Heart left ventricle (tissue), 16 donors: ENCODE measurements at regions not wholly inside any gene's neighbourhood (a gene's known extent, or its start where the extent isn't known, plus 50 kb on each side); places are given as distances from the start of the nearest gene placed in this dataset.

Experiments
- ATAC-seq, 4 donors: fragments of 200-7000 bp; cut with Tn5 transposase; one replicate each; pipeline ENCODE4 v1.9.1; 2020 to 2022; ENCODE audit warnings: moderate library complexity in 4 of 4, mild to moderate bottlenecking in 3 of 4, moderate number of reproducible peaks in 1 of 4
- DNase-seq, 5 donors: peaks; one replicate each; pipeline ENCODE4 v3.0.0-alpha.2; 2020
- H3K27ac ChIP-seq, 12 donors: fragments of 200-600 bp; sonication (generic) in 4 of 12; one replicate each; pipeline versions ENCODE4 v1.5.0 to v1.8.0; 2016 to 2022; ENCODE audit warnings: mild to moderate bottlenecking in 2 of 12
- H3K27me3 ChIP-seq, 9 donors: fragments of 200-600 bp; sonication (generic) in 2 of 9; one replicate each; pipeline versions ENCODE4 v1.5.1 to v1.8.0; 2016 to 2022; ENCODE audit warnings: mild to moderate bottlenecking in 3 of 9
- H3K36me3 ChIP-seq, 9 donors: fragments of 200-600 bp; sonication (generic) in 2 of 9; one replicate each; pipeline versions ENCODE4 v1.5.0 to v1.8.0; 2018 to 2022; ENCODE audit warnings: mild to moderate bottlenecking in 2 of 9
- H3K4me1 ChIP-seq, 12 donors: fragments of 200-600 bp; sonication (generic) in 4 of 12; one replicate each; pipeline versions ENCODE4 v1.5.0 to v1.8.0; 2016 to 2022; ENCODE audit warnings: mild to moderate bottlenecking in 3 of 12
- H3K4me3 ChIP-seq, 12 donors: fragments of 200-600 bp; sonication (generic) in 4 of 12; one replicate each; pipeline versions ENCODE4 v1.5.0 to v1.8.0; 2017 to 2022; ENCODE audit warnings: mild to moderate bottlenecking in 9 of 12, moderate library complexity in 4 of 12
- H3K9me3 ChIP-seq, 12 donors: fragments of 200-600 bp; sonication (generic) in 4 of 12; one replicate each; pipeline versions ENCODE4 v1.5.0 to v1.8.0; 2016 to 2022; ENCODE audit warnings: mild to moderate bottlenecking in 1 of 12
- POLR2A ChIP-seq, 2 donors: fragments of 450-650 bp; IDR thresholded peaks; one replicate each; pipeline ENCODE4 v1.6.1; 2017; ENCODE audit warnings: antibody characterized with exemption in 2 of 2, mild to moderate bottlenecking in 2 of 2, moderate library complexity in 2 of 2
- WGBS, 4 donors: extraction: QIAGEN DNeasy Blood & Tissue Kit in 2 of 4; methylation state at CpG; one replicate each; pipeline versions ENCODE4 v1.1.5 to v1.1.7; 2013 to 2018; 5-methylcytosine and 5-hydroxymethylcytosine counted together
- intact Hi-C, 10 donors: fragments of 100-400 bp; cut with DNase I; formaldehyde crosslinking; loops; one replicate each; pipeline versions ENCODE4 v1.11.1 to v1.14.2; 2022
- TF ChIP-seq, protein P1 (sequence below), 12 donors: fragments of 200-600 bp; sonication (generic) in 4 of 12; IDR thresholded peaks; one replicate each; pipeline versions ENCODE4 v1.5.0 to v1.8.0; 2018 to 2022; ENCODE audit warnings: antibody characterized with exemption in 12 of 12, mild to moderate bottlenecking in 5 of 12
- donor health status: ischemic (EF 13 %, LVEDD 7.1; RV severe dilation, severe dysfunction).
- donor health status: healthy with polysubstance abuse.
- donor health status: DM: no; HTN: yes; CAD: no.
- donor health status: DM: no; HTN: no; CAD: no.
- donor health status: ischemic (EF 25% LVEDD 6.9; RV normal size, moderate dysfunction).
- donor health status: ischemic (EF 25% LVEDD 5.7; RV mildly dilated, moderate dysfunction).
- donor health status: healthy.
- donor health status: DM: yes; HTN: yes; CAD: no.
- donor health status: ischemic (EF 35%, LVEDD 5.7; RV mildly dilated, moderate dysfunction).
- donor health status: nonischemic (EF 11% LVEDD 7.7; RV severe dilation, severe dysfunction).
- donor health status: DM: yes; HTN: yes; CAD: no.
- donor health status: PGD.
- donor health status: ischemic (EF 29% LVEDD 5.4; RV normal size, mild dysfunction).
- donor health status: nonischemic (EF 23%, LVEDD 6.1; RV moderate dilation, normal function).

DNA sequence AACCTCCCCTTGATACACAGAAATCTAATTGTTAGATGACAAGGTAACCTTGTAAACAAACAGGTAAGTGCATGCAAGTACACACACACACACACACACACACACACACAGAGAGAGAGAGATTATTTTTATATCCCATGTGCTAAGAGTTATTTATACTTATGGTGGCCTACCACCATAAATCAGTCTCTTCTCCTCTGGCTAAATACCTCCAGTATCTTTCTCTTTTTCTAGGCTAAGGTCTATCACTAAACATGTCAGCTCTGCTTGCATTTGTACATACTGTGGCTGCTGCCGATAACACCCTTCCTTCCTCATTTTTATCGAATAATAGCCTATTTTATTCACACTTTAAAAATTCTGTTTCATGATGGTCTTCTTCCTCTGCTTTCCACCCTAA lies 172.4 kb downstream of the CNTN3 start:
- Histone ChIP-seq H3K27ac (no peak overlapping the region), H3K4me1 (no peaks in the 10 kb centered on the region), H3K9me3 (no peaks in the 10 kb centered on the region), H3K27me3 (no peaks in the 10 kb centered on the region), H3K4me3 (no peak overlapping the region), H3K36me3 (no peaks in the 10 kb centered on the region)
- DNase-seq: no peak
- 73 to 79% (median 74%) methylated on average over 2 of the region's 2 CpGs for WGBS, 4 donors
- intact Hi-C loops: no loop called here
- no peak for ATAC-seq
- TF ChIP-seq POLR2A (IDR thresholded peaks at IDR 0.05): no peak
- TF ChIP-seq, protein P1, sequence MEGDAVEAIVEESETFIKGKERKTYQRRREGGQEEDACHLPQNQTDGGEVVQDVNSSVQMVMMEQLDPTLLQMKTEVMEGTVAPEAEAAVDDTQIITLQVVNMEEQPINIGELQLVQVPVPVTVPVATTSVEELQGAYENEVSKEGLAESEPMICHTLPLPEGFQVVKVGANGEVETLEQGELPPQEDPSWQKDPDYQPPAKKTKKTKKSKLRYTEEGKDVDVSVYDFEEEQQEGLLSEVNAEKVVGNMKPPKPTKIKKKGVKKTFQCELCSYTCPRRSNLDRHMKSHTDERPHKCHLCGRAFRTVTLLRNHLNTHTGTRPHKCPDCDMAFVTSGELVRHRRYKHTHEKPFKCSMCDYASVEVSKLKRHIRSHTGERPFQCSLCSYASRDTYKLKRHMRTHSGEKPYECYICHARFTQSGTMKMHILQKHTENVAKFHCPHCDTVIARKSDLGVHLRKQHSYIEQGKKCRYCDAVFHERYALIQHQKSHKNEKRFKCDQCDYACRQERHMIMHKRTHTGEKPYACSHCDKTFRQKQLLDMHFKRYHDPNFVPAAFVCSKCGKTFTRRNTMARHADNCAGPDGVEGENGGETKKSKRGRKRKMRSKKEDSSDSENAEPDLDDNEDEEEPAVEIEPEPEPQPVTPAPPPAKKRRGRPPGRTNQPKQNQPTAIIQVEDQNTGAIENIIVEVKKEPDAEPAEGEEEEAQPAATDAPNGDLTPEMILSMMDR (IDR thresholded peaks at IDR 0.05): no peak

DNA sequence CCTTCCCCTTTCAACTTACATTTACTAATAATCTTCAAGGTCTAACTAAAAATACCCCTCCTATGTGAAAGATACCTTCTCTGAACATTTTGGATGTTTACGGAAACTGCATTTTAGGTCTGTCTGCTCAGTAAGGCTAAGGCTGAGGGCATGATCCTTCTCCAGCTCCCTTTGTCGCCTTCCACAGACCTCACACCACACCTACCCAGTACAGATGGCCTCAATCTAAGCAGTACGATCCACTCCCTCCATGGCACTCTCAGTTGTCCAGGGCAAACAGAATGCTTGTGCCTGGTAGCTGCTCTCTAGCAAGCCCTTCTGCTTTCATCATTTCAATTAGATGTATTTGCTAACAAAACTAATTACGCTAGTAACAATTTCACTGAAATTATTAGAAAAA lies 178.3 kb downstream of the CNTN3 start:
- Histone ChIP-seq H3K27me3 (no peaks in the 10 kb centered on the region), H3K4me3 (no peak overlapping the region), H3K9me3 (no peaks in the 10 kb centered on the region), H3K27ac (no peak overlapping the region), H3K4me1 (no peaks in the 10 kb centered on the region), H3K36me3 (no peaks in the 10 kb centered on the region)
- ATAC-seq (no peak), DNase-seq (no peak)
- WGBS, 4 donors: 82 to 90% (median 86%) methylated on average over 4 of the region's 4 CpGs
- intact Hi-C loops: no loop called here
- TF ChIP-seq, protein P1 (IDR thresholded peaks at IDR 0.05): no peak
- no peak for TF ChIP-seq POLR2A (IDR thresholded peaks at IDR 0.05)

DNA sequence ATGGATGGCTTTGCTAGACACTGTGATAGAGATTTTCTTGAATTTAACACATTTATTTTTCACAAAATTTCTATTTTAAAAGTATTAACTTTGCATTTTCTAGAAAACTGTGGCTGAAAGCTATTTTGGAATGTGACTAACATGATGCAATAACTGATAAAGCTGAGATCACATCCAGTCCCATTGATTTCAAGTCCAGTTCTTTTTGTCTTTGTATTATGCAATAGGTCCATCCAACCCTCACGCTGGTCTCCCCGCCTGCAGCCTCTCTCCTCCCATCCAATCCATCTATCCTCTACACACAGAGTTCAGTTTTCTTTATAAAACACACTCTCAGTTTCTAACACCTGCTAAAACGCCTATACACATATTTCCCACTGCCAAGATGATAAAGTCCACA lies 178.8 kb downstream of the CNTN3 start:
- Histone ChIP-seq H3K4me1 (no peaks in the 10 kb centered on the region), H3K4me3 (no peak overlapping the region), H3K27me3 (no peaks in the 10 kb centered on the region), H3K9me3 (no peaks in the 10 kb centered on the region), H3K36me3 (no peaks in the 10 kb centered on the region), H3K27ac (no peak overlapping the region)
- TF ChIP-seq, protein P1 (IDR thresholded peaks at IDR 0.05): no peak
- no peak for TF ChIP-seq POLR2A (IDR thresholded peaks at IDR 0.05)
- intact Hi-C loops: no loop called here
- WGBS, 4 donors: 61 to 73% (median 63%) methylated on average over 3 of the region's 3 CpGs
- no peak for DNase-seq
- no peak for ATAC-seq

DNA sequence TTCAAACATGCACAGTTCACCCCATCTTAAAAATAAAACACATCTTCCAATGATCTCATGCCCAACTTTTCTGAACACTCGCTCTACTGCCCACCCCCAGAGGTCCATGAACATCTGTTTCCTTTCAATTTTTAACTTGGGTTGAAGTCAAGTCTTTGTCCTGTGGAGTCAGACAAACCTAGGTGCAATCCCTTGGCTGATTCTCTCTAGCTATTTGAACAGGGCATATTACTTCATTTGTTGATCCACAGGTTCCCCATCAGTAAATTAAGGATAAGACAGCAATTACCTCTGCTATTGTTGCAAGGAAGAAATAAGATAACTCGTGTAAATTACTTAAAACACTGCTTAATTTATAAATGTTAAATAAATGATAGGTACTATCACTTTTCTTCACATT lies 180.1 kb downstream of the CNTN3 start:
- H3K27me3 ChIP-seq: no peaks in the 10 kb centered on the region
- DNase-seq (no peak), ATAC-seq (no peak)
- H3K4me1 ChIP-seq: no peaks in the 10 kb centered on the region
- no peaks in the 10 kb centered on the region for H3K9me3 ChIP-seq
- H3K27ac ChIP-seq: no peak overlapping the region
- H3K36me3 ChIP-seq: no peaks in the 10 kb centered on the region
- intact Hi-C loops: no loop called here
- no peak overlapping the region for H3K4me3 ChIP-seq
- TF ChIP-seq, protein P1 (IDR thresholded peaks at IDR 0.05): no peak
- no peak for TF ChIP-seq POLR2A (IDR thresholded peaks at IDR 0.05)
- WGBS, 4 donors: 46 to 63% (median 53%) methylated on average over 2 of the region's 2 CpGs
